Adrenal gland (tissue), 9 donors: ENCODE measurements at regions not wholly inside any gene's neighbourhood (a gene's known extent, or its start where the extent isn't known, plus 50 kb on each side); places are given as distances from the start of the nearest gene placed in this dataset.

Experiments used
- DNase-seq, 7 donors: peaks; one replicate each; pipeline ENCODE4 v3.0.0-alpha.2; 2019 to 2020
- H3K27ac ChIP-seq, 5 donors: fragments of 200-600 bp; sonication (generic) in 4 of 5; 1 replicate in 3 of 5; 2 replicates in 2 of 5; pipeline versions ENCODE4 v1.5.1 to v1.8.0; 2016 to 2020; ENCODE audit warnings: mild to moderate bottlenecking in 1 of 5
- H3K27me3 ChIP-seq: fragments of 200-600 bp; 2 replicates; pipeline ENCODE4 v1.8.0; 2021
- H3K36me3 ChIP-seq, 2 donors: fragments of 200-600 bp; replicated peaks in 1 of 2; 1 replicate in 1 of 2; 2 replicates in 1 of 2; pipeline versions ENCODE4 v1.5.1 to v1.8.0; 2018 to 2022
- H3K4me1 ChIP-seq, 2 donors: fragments of 200-600 bp; replicated peaks in 1 of 2; 1 replicate in 1 of 2; 2 replicates in 1 of 2; pipeline versions ENCODE4 v1.5.1 to v1.8.0; 2018 to 2021
- H3K4me3 ChIP-seq, 4 donors: fragments of 200-600 bp; sonication (generic) in 3 of 4; one replicate each; pipeline ENCODE4 v1.5.1; 2016 to 2018
- H3K9me3 ChIP-seq, 3 donors: fragments of 200-600 bp; sonication (generic) in 1 of 3; replicated peaks in 1 of 3; 1 replicate in 2 of 3; 2 replicates in 1 of 3; pipeline versions ENCODE4 v1.5.1 to v1.8.0; 2016 to 2021
- POLR2A ChIP-seq, 2 donors: fragments of 450-650 bp; IDR thresholded peaks; one replicate each; pipeline ENCODE4 v1.6.1; 2017; ENCODE audit warnings: antibody characterized with exemption in 2 of 2, mild to moderate bottlenecking in 2 of 2, moderate library complexity in 1 of 2
- WGBS, 4 donors: extraction: QIAGEN DNeasy Blood & Tissue Kit in 2 of 4; methylation state at CpG; one replicate each; pipeline versions ENCODE4 v1.1.5 to v1.1.7; 2013 to 2017; 5-methylcytosine and 5-hydroxymethylcytosine counted together
- intact Hi-C, 2 donors: fragments of 100-400 bp; cut with DNase I; formaldehyde crosslinking; loops; one replicate each; pipeline versions ENCODE4 v1.14.1 to v1.15.0; 2022 to 2023
- TF ChIP-seq, protein P1 (sequence below), 6 experiments: fragments of 450-650 bp in 4 of 6; fragments of 200-600 bp in 2 of 6; sonication (generic) in 1 of 6; IDR thresholded peaks; 1 replicate in 5 of 6; 2 replicates in 1 of 6; pipeline versions ENCODE4 v1.5.1 to v1.8.0; 2016 to 2021; ENCODE audit warnings: antibody characterized with exemption in 6 of 6, mild to moderate bottlenecking in 2 of 6, moderate library complexity in 1 of 6
- donor health status: healthy with polysubstance abuse.
- donor health status: Bipolar disorder and iron deficiency.
- donor health status: DM: yes; HTN: yes; CAD: no.
- donor health status: DM: no; HTN: no; CAD: no.
- donor health status: DM: no; HTN: no; CAD: no.

DNA sequence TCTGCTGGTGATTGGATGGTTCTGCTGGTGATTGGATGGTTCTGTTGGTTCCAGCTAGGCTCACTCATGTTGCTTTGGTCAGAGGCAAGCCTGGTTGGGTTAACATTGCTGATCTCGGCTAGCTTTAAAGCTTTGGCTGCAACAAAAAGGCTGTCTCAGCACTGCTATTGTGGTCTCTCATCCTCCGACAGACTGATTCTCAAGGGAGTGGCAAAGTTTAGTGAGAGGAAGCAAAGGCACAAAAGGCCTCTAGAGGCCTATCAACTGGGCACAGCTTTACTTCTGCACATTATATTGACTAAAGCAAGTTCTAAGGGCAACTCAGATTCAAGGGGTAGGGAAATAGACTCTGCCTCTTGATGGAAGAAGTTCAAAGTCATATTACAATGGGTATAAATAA, 84.7 kb upstream of the LGR5 start:
- 38 to 45% (median 39%) methylated on average over 2 of the region's 2 CpGs for WGBS, 4 donors
- H3K27me3 ChIP-seq: no peaks in the 10 kb centered on the region
- H3K4me3 ChIP-seq: no peak overlapping the region
- no peaks in the 10 kb centered on the region for H3K9me3 ChIP-seq
- no peaks in the 10 kb centered on the region for H3K36me3 ChIP-seq
- no peak for DNase-seq
- TF ChIP-seq POLR2A (IDR thresholded peaks at IDR 0.05): no peak
- TF ChIP-seq, protein P1, sequence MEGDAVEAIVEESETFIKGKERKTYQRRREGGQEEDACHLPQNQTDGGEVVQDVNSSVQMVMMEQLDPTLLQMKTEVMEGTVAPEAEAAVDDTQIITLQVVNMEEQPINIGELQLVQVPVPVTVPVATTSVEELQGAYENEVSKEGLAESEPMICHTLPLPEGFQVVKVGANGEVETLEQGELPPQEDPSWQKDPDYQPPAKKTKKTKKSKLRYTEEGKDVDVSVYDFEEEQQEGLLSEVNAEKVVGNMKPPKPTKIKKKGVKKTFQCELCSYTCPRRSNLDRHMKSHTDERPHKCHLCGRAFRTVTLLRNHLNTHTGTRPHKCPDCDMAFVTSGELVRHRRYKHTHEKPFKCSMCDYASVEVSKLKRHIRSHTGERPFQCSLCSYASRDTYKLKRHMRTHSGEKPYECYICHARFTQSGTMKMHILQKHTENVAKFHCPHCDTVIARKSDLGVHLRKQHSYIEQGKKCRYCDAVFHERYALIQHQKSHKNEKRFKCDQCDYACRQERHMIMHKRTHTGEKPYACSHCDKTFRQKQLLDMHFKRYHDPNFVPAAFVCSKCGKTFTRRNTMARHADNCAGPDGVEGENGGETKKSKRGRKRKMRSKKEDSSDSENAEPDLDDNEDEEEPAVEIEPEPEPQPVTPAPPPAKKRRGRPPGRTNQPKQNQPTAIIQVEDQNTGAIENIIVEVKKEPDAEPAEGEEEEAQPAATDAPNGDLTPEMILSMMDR (IDR thresholded peaks at IDR 0.05): no peak
- H3K27ac ChIP-seq: no peak overlapping the region
- intact Hi-C loops: no loop called here
- H3K4me1 ChIP-seq: no peaks in the 10 kb centered on the region

DNA sequence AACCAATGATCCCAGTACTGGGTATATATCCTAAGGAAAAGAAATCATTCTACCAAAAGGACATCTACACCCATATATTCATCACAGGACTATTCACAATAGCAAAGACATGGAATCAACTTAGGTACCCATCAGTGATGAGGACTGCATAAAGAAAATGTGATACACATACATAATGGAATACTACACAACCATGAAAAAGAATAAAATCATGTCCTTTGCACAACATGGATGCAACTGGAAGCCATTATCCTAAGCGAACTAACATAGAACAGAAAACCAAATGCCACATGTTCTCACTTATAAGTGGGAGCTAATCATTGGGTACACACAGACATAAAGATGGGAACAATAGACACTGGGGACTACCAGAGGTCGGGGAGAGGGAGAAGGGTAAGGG, 86.0 kb upstream of the LGR5 start:
- no peak overlapping the region for H3K4me3 ChIP-seq
- intact Hi-C loops: no loop called here
- TF ChIP-seq POLR2A (IDR thresholded peaks at IDR 0.05): no peak
- TF ChIP-seq, protein P1 (IDR thresholded peaks at IDR 0.05): no peak
- no peak overlapping the region for H3K27ac ChIP-seq
- no peak for DNase-seq
- H3K9me3 ChIP-seq: no peaks in the 10 kb centered on the region
- 72 to 78% (median 74%) methylated on average over 2 of the region's 2 CpGs for WGBS, 4 donors
- H3K4me1 ChIP-seq: no peaks in the 10 kb centered on the region
- no peaks in the 10 kb centered on the region for H3K36me3 ChIP-seq
- no peaks in the 10 kb centered on the region for H3K27me3 ChIP-seq

DNA sequence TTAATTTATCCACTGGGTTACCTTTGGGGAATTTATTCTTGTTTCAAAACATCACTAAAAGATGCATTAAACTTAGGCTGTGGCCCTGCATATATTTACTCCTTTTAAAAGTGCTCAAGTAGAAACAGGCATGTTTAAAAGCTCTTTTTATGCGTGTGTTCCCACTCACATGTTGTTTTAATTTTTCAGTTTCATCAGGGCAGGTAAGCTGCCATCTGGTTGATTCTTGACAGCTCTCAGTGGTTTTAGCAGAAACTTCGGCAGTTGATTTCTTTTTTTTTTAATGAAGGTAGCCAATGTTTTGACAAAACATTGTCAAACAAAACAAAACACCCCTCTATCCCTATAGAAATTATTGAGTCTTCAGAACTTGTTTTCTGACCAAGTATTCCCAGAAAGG, 89.6 kb upstream of the LGR5 start:
- TF ChIP-seq POLR2A (IDR thresholded peaks at IDR 0.05): no peak
- TF ChIP-seq, protein P1 (IDR thresholded peaks at IDR 0.05): no peak
- intact Hi-C loops: no loop called here
- WGBS, 4 donors: 80 to 89% (median 83%) methylated on average over 2 of the region's 2 CpGs

DNA sequence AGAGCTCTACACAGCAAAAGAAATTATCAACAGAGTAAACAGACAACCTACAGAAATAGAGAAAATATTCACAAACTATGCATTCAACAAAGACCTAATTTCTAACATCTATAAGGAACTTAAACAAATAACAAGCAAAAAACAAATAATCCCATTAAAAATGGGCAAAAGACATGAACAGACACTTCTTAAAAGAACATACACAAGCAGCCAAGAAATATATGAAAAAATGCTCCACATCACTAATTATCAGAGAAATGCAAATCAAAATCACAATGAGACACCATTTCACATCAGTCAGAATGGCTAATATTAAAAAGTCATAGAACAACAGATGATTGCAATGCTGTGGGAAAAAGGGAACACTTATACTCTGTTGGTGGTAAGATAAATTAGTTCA, 100.7 kb upstream of the LGR5 start:
- no peak overlapping the region for H3K4me3 ChIP-seq
- no peak for DNase-seq
- no peaks in the 10 kb centered on the region for H3K9me3 ChIP-seq
- no peaks in the 10 kb centered on the region for H3K36me3 ChIP-seq
- intact Hi-C loops: no loop called here
- TF ChIP-seq, protein P1 (IDR thresholded peaks at IDR 0.05): no peak
- no peak for TF ChIP-seq POLR2A (IDR thresholded peaks at IDR 0.05)
- no peaks in the 10 kb centered on the region for H3K4me1 ChIP-seq
- no peak overlapping the region for H3K27ac ChIP-seq
- H3K27me3 ChIP-seq: no peaks in the 10 kb centered on the region

More for the DNA sequence above, 89.6 kb upstream of the LGR5 start:
- no peak overlapping the region for H3K4me3 ChIP-seq
- H3K36me3 ChIP-seq: no peaks in the 10 kb centered on the region
- H3K27me3 ChIP-seq: no peaks in the 10 kb centered on the region
- no peak overlapping the region for H3K27ac ChIP-seq
- no peaks in the 10 kb centered on the region for H3K9me3 ChIP-seq
- DNase-seq: no peak
- no peaks in the 10 kb centered on the region for H3K4me1 ChIP-seq

DNA sequence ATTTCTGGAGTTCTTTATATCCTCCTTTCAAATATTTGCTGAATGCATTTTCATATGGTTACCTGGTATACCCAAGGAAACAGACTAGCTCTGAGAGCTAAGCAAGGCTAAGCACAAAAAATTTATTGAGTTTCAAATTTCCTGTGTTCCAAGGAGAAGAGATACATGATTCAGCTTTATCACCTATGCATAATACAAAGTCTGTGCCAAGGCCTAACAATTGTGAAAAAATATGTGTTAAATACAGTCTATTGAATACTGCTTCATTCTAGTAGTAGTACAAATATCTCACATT, 103.7 kb upstream of the LGR5 start:
- no peaks in the 10 kb centered on the region for H3K27me3 ChIP-seq
- intact Hi-C loops: no loop called here
- H3K4me1 ChIP-seq: no peaks in the 10 kb centered on the region
- no peaks in the 10 kb centered on the region for H3K36me3 ChIP-seq
- no peak for DNase-seq
- H3K27ac ChIP-seq: no peak overlapping the region
- no peak for TF ChIP-seq POLR2A (IDR thresholded peaks at IDR 0.05)
- TF ChIP-seq, protein P1 (IDR thresholded peaks at IDR 0.05): no peak
- H3K4me3 ChIP-seq: no peak overlapping the region
- no peaks in the 10 kb centered on the region for H3K9me3 ChIP-seq
